ENCODE measurements at regions not wholly inside any gene's neighbourhood (a gene's known extent, or its start where the extent isn't known, plus 50 kb on each side); places are given as distances from the start of the nearest gene placed in this dataset.

DNA sequence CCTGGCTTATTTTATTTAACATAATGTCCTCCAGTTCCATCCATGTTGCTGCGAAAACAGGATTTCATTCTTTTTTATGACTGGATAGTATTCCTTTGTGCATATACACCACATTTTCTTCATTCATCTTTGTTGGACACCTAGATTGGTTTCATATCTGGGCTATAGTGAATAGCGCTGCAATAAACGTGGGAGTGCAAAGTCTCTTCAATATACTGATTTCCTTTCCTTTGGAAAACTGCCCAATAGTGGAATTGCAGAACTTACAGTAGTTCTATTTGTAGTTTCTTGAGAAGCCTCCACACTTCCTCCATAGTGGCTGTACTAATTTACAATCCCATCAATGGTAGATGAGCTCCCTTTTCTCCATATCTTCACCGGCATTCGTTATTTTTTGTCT, 72.5 kb upstream of the KLHL25 start:
- TF ChIP-seq, protein P1, sequence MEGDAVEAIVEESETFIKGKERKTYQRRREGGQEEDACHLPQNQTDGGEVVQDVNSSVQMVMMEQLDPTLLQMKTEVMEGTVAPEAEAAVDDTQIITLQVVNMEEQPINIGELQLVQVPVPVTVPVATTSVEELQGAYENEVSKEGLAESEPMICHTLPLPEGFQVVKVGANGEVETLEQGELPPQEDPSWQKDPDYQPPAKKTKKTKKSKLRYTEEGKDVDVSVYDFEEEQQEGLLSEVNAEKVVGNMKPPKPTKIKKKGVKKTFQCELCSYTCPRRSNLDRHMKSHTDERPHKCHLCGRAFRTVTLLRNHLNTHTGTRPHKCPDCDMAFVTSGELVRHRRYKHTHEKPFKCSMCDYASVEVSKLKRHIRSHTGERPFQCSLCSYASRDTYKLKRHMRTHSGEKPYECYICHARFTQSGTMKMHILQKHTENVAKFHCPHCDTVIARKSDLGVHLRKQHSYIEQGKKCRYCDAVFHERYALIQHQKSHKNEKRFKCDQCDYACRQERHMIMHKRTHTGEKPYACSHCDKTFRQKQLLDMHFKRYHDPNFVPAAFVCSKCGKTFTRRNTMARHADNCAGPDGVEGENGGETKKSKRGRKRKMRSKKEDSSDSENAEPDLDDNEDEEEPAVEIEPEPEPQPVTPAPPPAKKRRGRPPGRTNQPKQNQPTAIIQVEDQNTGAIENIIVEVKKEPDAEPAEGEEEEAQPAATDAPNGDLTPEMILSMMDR (conservative IDR thresholded peaks at IDR 0.05 in 1 of 2, IDR thresholded peaks at IDR 0.05 in 1 of 2; ENCODE audit: extremely low read depth in 1 of 2, insufficient read depth in 1 of 2, low read depth in 1 of 2, low read length in 2 of 2), result no peak
- no peak for TF ChIP-seq EZH2 (IDR thresholded peaks at IDR 0.05; ENCODE audit: borderline replicate concordance, low read length)
